ENCODE measurements at regions not wholly inside any gene's neighbourhood (a gene's known extent, or its start where the extent isn't known, plus 50 kb on each side); places are given as distances from the start of the nearest gene placed in this dataset.

DNA sequence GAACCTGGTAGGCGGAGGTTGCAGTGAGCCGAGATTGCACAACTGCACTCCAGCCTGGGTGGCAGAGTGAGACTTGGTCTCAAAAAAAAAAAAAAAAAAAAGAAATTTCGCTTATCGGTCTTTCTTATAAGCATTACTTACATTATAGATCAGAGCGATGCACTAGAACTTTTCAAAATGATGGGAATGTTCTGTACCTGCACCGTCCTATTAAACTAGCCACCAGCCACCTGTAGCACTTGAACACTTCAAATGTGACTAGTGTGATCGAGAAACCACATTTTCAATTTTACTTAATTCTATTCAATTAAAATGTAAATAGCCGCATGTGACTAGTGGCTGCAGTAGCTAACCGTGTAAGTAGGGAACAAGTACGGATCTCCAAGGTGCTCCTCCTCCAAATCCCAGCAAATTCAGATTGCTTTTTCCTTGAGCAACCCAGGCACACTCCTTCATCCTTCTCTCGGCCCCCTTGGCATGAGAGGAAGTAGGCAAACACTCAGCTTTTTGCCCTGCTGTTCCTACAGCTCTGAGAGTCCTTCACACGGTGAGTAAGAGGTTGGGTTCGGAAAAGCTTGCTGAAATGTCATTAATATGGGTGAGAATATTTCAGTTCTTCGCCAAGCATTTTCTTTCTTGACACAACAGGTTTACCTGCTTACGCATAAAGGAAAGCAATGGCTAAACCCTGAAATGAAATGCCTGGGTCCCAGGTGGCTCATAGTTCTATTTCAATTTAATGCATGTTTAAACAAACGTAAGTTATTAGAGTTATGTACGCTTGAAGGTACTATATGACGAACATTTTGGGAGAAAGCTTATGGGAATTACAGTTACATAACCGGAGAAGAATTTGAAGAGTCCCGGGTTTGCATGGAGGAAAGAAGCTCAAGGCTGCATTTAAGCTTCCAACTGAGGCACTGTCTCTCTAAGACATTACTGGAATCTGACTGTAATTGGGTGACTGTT, 69.5 kb upstream of the HUNK start:
- BruUV-seq (replicated peaks): no TSS peak
- ATAC-seq (no peak), DNase-seq (ENCODE audit: low read depth, low spot score) (no peak)
- TF ChIP-seq EZH2 (IDR thresholded peaks at IDR 0.05) (no peak), POLR2AphosphoS5 (IDR thresholded peaks at IDR 0.05; ENCODE audit: low read depth, low read length) (no peak), EZH2phosphoT487 (IDR thresholded peaks at IDR 0.05; ENCODE audit: borderline replicate concordance) (no peak), SIN3A (IDR thresholded peaks at IDR 0.05; ENCODE audit: low read depth) (no peak)
- TF ChIP-seq, protein P1, sequence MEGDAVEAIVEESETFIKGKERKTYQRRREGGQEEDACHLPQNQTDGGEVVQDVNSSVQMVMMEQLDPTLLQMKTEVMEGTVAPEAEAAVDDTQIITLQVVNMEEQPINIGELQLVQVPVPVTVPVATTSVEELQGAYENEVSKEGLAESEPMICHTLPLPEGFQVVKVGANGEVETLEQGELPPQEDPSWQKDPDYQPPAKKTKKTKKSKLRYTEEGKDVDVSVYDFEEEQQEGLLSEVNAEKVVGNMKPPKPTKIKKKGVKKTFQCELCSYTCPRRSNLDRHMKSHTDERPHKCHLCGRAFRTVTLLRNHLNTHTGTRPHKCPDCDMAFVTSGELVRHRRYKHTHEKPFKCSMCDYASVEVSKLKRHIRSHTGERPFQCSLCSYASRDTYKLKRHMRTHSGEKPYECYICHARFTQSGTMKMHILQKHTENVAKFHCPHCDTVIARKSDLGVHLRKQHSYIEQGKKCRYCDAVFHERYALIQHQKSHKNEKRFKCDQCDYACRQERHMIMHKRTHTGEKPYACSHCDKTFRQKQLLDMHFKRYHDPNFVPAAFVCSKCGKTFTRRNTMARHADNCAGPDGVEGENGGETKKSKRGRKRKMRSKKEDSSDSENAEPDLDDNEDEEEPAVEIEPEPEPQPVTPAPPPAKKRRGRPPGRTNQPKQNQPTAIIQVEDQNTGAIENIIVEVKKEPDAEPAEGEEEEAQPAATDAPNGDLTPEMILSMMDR (IDR thresholded peaks at IDR 0.05 in 2 of 3, conservative IDR thresholded peaks at IDR 0.05 in 1 of 3; ENCODE audit: borderline replicate concordance in 1 of 3, insufficient read depth in 1 of 3, low read depth in 2 of 3, low read length in 2 of 3): no peak
- ChIA-PET POLR2A (interaction anchor here (0.6 kb wide), 1 partner anchor 57 kb away, joined by 4 read pairs; no protein-coding TSS in a partner anchor), CTCF (no interaction called here), RAD21 (ENCODE audit: low non-redundant PET in 1 of 2, low total read pairs in 2 of 2, uncharacterized antibody in 2 of 2, unreplicated experiment in 2 of 2) (interaction anchor here in 1 of 2 experiments (0.5 kb wide), 1 partner anchor 16 kb away, joined by 3 read pairs; no protein-coding TSS in a partner anchor)
- Histone ChIP-seq H3K9ac (ENCODE audit: low read length) (no peak overlapping the region), H3K27me3 (ENCODE audit: insufficient read depth, low read length) (peaks cover 34% of the 10 kb centered on the region), H2AFZ (ENCODE audit: low read depth, low read length, poor library complexity, severe bottlenecking) (no peak overlapping the region), H4K20me1 (ENCODE audit: insufficient read depth) (no peaks in the 10 kb centered on the region), H3K36me3 (ENCODE audit: control insufficient read depth in 1 of 2, insufficient read depth in 2 of 2, low read length in 2 of 2) (no peaks in the 10 kb centered on the region), H3K27ac (ENCODE audit: low read depth, low read length) (no peak overlapping the region), H3K4me1 (ENCODE audit: control insufficient read depth in 1 of 2, insufficient read depth in 2 of 2, low read length in 2 of 2) (no peaks in the 10 kb centered on the region), H3K79me2 (ENCODE audit: insufficient read depth, low read length) (no peaks in the 10 kb centered on the region), H3K4me3 (replicated peaks in 1 of 2; ENCODE audit: low read depth in 1 of 2, low read length in 2 of 2) (no peak overlapping the region), H3K9me2 (ENCODE audit: insufficient read depth) (no peaks in the 10 kb centered on the region), H3K9me3 (ENCODE audit: control insufficient read depth in 1 of 2, insufficient read depth in 1 of 2, low read depth in 1 of 2, low read length in 2 of 2) (no peaks in the 10 kb centered on the region), H3K4me2 (ENCODE audit: low read length) (no peak overlapping the region)
- intact Hi-C loops (cut with micrococcal nuclease): no loop called here

GRCh38 chr21:31802331-31802730, 70.4 kb upstream of the SCAF4 start:
- intact Hi-C loops (cut with micrococcal nuclease): no loop called here
- POLR2A ChIA-PET: no interaction called here
- peaks cover 34% of the 10 kb centered on the region for H3K27me3 ChIP-seq (ENCODE audit: insufficient read depth, low read length)
- no peak for TF ChIP-seq EGR1 (IDR thresholded peaks at IDR 0.05; ENCODE audit: low read depth)
- TF ChIP-seq, protein P2, sequence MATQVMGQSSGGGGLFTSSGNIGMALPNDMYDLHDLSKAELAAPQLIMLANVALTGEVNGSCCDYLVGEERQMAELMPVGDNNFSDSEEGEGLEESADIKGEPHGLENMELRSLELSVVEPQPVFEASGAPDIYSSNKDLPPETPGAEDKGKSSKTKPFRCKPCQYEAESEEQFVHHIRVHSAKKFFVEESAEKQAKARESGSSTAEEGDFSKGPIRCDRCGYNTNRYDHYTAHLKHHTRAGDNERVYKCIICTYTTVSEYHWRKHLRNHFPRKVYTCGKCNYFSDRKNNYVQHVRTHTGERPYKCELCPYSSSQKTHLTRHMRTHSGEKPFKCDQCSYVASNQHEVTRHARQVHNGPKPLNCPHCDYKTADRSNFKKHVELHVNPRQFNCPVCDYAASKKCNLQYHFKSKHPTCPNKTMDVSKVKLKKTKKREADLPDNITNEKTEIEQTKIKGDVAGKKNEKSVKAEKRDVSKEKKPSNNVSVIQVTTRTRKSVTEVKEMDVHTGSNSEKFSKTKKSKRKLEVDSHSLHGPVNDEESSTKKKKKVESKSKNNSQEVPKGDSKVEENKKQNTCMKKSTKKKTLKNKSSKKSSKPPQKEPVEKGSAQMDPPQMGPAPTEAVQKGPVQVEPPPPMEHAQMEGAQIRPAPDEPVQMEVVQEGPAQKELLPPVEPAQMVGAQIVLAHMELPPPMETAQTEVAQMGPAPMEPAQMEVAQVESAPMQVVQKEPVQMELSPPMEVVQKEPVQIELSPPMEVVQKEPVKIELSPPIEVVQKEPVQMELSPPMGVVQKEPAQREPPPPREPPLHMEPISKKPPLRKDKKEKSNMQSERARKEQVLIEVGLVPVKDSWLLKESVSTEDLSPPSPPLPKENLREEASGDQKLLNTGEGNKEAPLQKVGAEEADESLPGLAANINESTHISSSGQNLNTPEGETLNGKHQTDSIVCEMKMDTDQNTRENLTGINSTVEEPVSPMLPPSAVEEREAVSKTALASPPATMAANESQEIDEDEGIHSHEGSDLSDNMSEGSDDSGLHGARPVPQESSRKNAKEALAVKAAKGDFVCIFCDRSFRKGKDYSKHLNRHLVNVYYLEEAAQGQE (IDR thresholded peaks at IDR 0.05; ENCODE audit: low read depth): no peak
- TF ChIP-seq SRF (IDR thresholded peaks at IDR 0.05; ENCODE audit: low read depth): no peak
- TF ChIP-seq, protein P1 (IDR thresholded peaks at IDR 0.05 in 2 of 3, conservative IDR thresholded peaks at IDR 0.05 in 1 of 3; ENCODE audit: borderline replicate concordance in 1 of 3, insufficient read depth in 1 of 3, low read depth in 2 of 3, low read length in 2 of 3): no peak
- no peak for TF ChIP-seq YY1 (IDR thresholded peaks at IDR 0.05; ENCODE audit: extremely low read depth, insufficient replicate concordance, low read depth, low read length)

More at GRCh38 chr21:31802331-31802730, 70.4 kb upstream of the SCAF4 start:
- no peak overlapping the region for H3K4me3 ChIP-seq (replicated peaks in 1 of 2; ENCODE audit: low read depth in 1 of 2, low read length in 2 of 2)
- no peaks in the 10 kb centered on the region for H3K9me2 ChIP-seq (ENCODE audit: insufficient read depth)
- no peaks in the 10 kb centered on the region for H3K9me3 ChIP-seq (ENCODE audit: control insufficient read depth in 1 of 2, insufficient read depth in 1 of 2, low read depth in 1 of 2, low read length in 2 of 2)
- CTCF ChIA-PET: no interaction called here
- no peaks in the 10 kb centered on the region for H3K79me2 ChIP-seq (ENCODE audit: insufficient read depth, low read length)
- H2AFZ ChIP-seq (ENCODE audit: low read depth, low read length, poor library complexity, severe bottlenecking): no peak overlapping the region
- H3K36me3 ChIP-seq (ENCODE audit: control insufficient read depth in 1 of 2, insufficient read depth in 2 of 2, low read length in 2 of 2): no peaks in the 10 kb centered on the region
- H3K9ac ChIP-seq (ENCODE audit: low read length): no peak overlapping the region
- RAD21 ChIA-PET (ENCODE audit: low non-redundant PET in 1 of 2, low total read pairs in 2 of 2, uncharacterized antibody in 2 of 2, unreplicated experiment in 2 of 2): no interaction called here
- no peak for ATAC-seq
- no TSS peak for BruUV-seq (replicated peaks)
- H3K4me1 ChIP-seq (ENCODE audit: control insufficient read depth in 1 of 2, insufficient read depth in 2 of 2, low read length in 2 of 2): no peaks in the 10 kb centered on the region
- H4K20me1 ChIP-seq (ENCODE audit: insufficient read depth): no peaks in the 10 kb centered on the region
- H3K4me2 ChIP-seq (ENCODE audit: low read length): no peak overlapping the region
- no peak for DNase-seq (ENCODE audit: low read depth, low spot score)
- H3K27ac ChIP-seq (ENCODE audit: low read depth, low read length): no peak overlapping the region

Measured in HCT116 (cell line).